RWPE2 (cell line): ENCODE measurements at regions not wholly inside any gene's neighbourhood (a gene's known extent, or its start where the extent isn't known, plus 50 kb on each side); places are given as distances from the start of the nearest gene placed in this dataset.

Experiments used
- ATAC-seq: fragments of 200-7000 bp; cut with Tn5 transposase; 3 replicates; pipeline ENCODE4 v1.9.1; 2021; ENCODE audit warnings: low read depth
- DNase-seq: peaks from one replicate; pipeline ENCODE4 v3.0.0-alpha.2; 2020; ENCODE audit warnings: low spot score
- H3K27ac ChIP-seq: fragments of 450-650 bp; 2 replicates; pipeline ENCODE4 v1.5.1; 2017; ENCODE audit warnings: mild to moderate bottlenecking; ENCODE audit not compliant: poor library complexity, severe bottlenecking
- H3K27me3 ChIP-seq: fragments of 250-450 bp; sonication (Bioruptor Pico); 2 replicates; pipeline ENCODE4 v1.5.1; 2021; ENCODE audit warnings: mild to moderate bottlenecking, moderate library complexity; ENCODE audit not compliant: insufficient read depth, poor library complexity, severe bottlenecking
- H3K36me3 ChIP-seq: fragments of 250-450 bp; sonication (Bioruptor Pico); 2 replicates; pipeline ENCODE4 v1.5.1; 2020; ENCODE audit warnings: low read depth, mild to moderate bottlenecking, moderate library complexity
- H3K4me1 ChIP-seq: fragments of 250-450 bp; sonication (Bioruptor Pico); 2 replicates; pipeline ENCODE4 v1.5.1; 2021; ENCODE audit warnings: mild to moderate bottlenecking, moderate library complexity; ENCODE audit not compliant: insufficient read depth, poor library complexity, severe bottlenecking
- H3K4me3 ChIP-seq: fragments of 250-450 bp; sonication (Bioruptor Pico); 2 replicates; pipeline ENCODE4 v1.5.1; 2021; ENCODE audit warnings: mild to moderate bottlenecking, moderate library complexity; ENCODE audit not compliant: severe bottlenecking
- H3K9me3 ChIP-seq: fragments of 250-450 bp; sonication (Bioruptor Pico); 2 replicates; pipeline ENCODE4 v1.5.1; 2021; ENCODE audit warnings: mild to moderate bottlenecking, moderate library complexity; ENCODE audit not compliant: severe bottlenecking
- CTCF ChIP-seq: fragments of 450-650 bp; IDR thresholded peaks from one replicate; pipeline ENCODE4 v1.5.1; 2017; ENCODE audit warnings: mild to moderate bottlenecking, moderate library complexity; ENCODE audit not compliant: poor library complexity, severe bottlenecking

- Histone ChIP-seq H3K27ac (peak overlapping the region; percentile 93), H3K9me3 (no peaks in the 10 kb centered on the region), H3K36me3 (peaks cover 5% of the 10 kb centered on the region; the same call in 1 of the 2 replicates), H3K4me1 (peaks cover 18% of the 10 kb centered on the region), H3K27me3 (no peaks in the 10 kb centered on the region), H3K4me3 (peak overlapping the region; percentile 86)
- peak; percentile 96 for DNase-seq
- no peak for TF ChIP-seq CTCF
- peak; percentile 58 for ATAC-seq
Measured at GRCh38 chr17:81345228-81346089, 49.8 kb upstream of the BAHCC1 start.
